NCI-H1436 (cell line): ENCODE measurements at regions not wholly inside any gene's neighbourhood (a gene's known extent, or its start where the extent isn't known, plus 50 kb on each side); places are given as distances from the start of the nearest gene placed in this dataset.
"Not testable (repeated sequence)": the region's sequence is repeated elsewhere in the genome, so short reads cannot be mapped to it uniquely, and the experiment has no call there.

Source experiments
- DNase-seq: peaks from one replicate; lab custom pipeline; 2025; lab: John Stamatoyannopoulos, UW

- no peak for DNase-seq
Measured at GRCh38 chr5:82493221-82493620, 215.1 kb upstream of the RPS23 start.

GRCh38 chr5:82491397-82491796 is 213.2 kb upstream of the RPS23 start:
- no peak for DNase-seq

GRCh38 chr5:82489683-82490082 is 211.5 kb upstream of the RPS23 start:
- DNase-seq = no peak

- no peak for DNase-seq
Measured at GRCh38 chr5:82487131-82487530, 209.0 kb upstream of the RPS23 start.

GRCh38 chr5:82480331-82480730 is 202.2 kb upstream of the RPS23 start:
- no peak for DNase-seq

- no peak for DNase-seq
Measured at GRCh38 chr5:82476155-82476554, 198.0 kb upstream of the RPS23 start.

GRCh38 chr5:82473262-82473661 is 195.1 kb upstream of the RPS23 start:
- DNase-seq = no peak

GRCh38 chr5:82470185-82470994 is 192.2 kb upstream of the RPS23 start:
- DNase-seq = no peak

GRCh38 chr5:82466986-82467561 is 188.9 kb upstream of the RPS23 start:
- DNase-seq = no peak

GRCh38 chr5:82465235-82465634 is 187.1 kb upstream of the RPS23 start:
- no peak for DNase-seq

GRCh38 chr5:82459626-82460025 is 181.5 kb upstream of the RPS23 start:
- no peak for DNase-seq

- not testable (repeated sequence) for DNase-seq
Measured at GRCh38 chr5:82455317-82455716, 177.2 kb upstream of the RPS23 start.

- no peak for DNase-seq
Measured at GRCh38 chr5:82448374-82448773, 170.2 kb upstream of the RPS23 start.

GRCh38 chr5:82447913-82448312 is 169.8 kb upstream of the RPS23 start:
- no peak for DNase-seq

GRCh38 chr5:82446809-82447208 is 168.7 kb upstream of the RPS23 start:
- no peak for DNase-seq

- DNase-seq = no peak
Measured at GRCh38 chr5:82445726-82446335, 167.7 kb upstream of the RPS23 start.

- no peak for DNase-seq
Measured at GRCh38 chr5:82439750-82440445, 161.7 kb upstream of the RPS23 start.

GRCh38 chr5:82437565-82437964 is 159.4 kb upstream of the RPS23 start:
- not testable (repeated sequence) for DNase-seq

- no peak for DNase-seq
Measured at GRCh38 chr5:82436291-82436690, 158.1 kb upstream of the RPS23 start.

GRCh38 chr5:82434696-82435660 is 156.8 kb upstream of the RPS23 start:
- not testable (repeated sequence) for DNase-seq

GRCh38 chr5:82426464-82427154 is 148.5 kb upstream of the RPS23 start:
- no peak for DNase-seq
